ENCODE measurements at regions not wholly inside any gene's neighbourhood (a gene's known extent, or its start where the extent isn't known, plus 50 kb on each side); places are given as distances from the start of the nearest gene placed in this dataset.

DNA sequence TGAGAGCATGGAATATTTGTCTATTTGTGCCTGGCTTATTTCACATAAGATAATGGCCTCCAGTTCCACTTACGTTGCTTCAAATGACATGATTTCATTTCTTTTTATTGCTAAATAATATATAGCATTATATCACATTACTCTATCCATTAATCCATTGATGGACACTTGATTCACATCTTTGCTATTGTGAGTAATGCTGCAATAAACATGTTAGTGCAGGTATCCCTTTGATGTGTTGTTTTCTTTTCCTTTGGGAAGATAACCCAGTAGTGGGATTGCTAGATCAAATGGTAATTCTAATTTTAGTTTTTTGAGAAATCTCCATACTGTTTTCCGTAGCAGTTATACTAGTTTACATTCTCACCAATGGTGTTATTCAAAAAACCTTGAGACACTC is 1343.3 kb upstream of the TMEFF2 start:
- TF ChIP-seq, protein P1, sequence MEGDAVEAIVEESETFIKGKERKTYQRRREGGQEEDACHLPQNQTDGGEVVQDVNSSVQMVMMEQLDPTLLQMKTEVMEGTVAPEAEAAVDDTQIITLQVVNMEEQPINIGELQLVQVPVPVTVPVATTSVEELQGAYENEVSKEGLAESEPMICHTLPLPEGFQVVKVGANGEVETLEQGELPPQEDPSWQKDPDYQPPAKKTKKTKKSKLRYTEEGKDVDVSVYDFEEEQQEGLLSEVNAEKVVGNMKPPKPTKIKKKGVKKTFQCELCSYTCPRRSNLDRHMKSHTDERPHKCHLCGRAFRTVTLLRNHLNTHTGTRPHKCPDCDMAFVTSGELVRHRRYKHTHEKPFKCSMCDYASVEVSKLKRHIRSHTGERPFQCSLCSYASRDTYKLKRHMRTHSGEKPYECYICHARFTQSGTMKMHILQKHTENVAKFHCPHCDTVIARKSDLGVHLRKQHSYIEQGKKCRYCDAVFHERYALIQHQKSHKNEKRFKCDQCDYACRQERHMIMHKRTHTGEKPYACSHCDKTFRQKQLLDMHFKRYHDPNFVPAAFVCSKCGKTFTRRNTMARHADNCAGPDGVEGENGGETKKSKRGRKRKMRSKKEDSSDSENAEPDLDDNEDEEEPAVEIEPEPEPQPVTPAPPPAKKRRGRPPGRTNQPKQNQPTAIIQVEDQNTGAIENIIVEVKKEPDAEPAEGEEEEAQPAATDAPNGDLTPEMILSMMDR (IDR thresholded peaks at IDR 0.05 in 8 of 11, conservative IDR thresholded peaks at IDR 0.05 in 3 of 11): no peak
- TF ChIP-seq POLR2A (IDR thresholded peaks at IDR 0.05): no peak

All from spleen (tissue), 7 donors.